Non-pigmented ciliary epithelial cell (primary cell): ENCODE measurements at regions not wholly inside any gene's neighbourhood (a gene's known extent, or its start where the extent isn't known, plus 50 kb on each side); places are given as distances from the start of the nearest gene placed in this dataset.

Experiments used
- DNase-seq: peaks from one replicate; pipeline ENCODE4 v3.0.0-alpha.2; 2010; ENCODE audit warnings: low read depth

DNA sequence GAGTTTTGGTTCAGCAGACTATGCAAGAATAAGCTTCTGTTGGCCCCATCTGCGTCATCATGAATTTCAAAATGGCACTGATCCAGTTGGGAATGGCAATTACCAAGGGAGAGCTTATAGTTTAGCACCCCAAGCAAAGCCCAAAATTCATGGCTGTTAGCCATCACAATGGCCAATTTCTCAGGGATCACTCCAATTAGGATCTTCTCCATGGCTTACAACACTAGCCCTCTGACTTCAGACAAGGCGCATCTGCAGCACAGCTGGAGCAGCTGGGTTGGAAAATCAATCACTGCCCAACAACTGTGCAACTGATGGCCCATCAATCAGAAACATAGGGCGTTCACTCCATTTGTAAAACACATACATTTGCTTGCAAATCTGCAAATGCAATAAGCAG lies 273.6 kb downstream of the SRBD1 start:
- DNase-seq = no peak

- DNase-seq = no peak
Measured at GRCh38 chr2:45334205-45334604, 276.9 kb downstream of the SRBD1 start.

DNA sequence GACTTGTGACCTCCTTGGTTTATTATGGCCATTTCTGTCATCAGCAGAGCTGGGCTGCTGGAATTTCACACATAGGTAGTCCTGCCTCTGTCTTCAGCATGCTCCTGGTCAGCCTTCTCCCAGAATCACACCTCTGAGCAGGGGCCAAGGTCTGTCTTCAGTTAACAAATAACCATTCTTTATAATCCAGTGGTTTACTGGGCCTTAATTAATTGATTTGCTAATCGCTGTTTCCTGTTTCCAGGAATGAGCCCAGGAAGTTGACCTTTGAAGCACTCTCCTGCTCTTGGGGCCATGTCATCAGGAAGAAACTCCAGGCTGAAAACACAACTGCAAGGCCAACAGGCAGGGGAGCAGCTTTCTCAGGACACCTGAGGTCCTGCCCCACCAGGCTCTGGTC lies 278.5 kb downstream of the SRBD1 start:
- DNase-seq = no peak

GRCh38 chr2:45332094-45332493 lies 279.0 kb downstream of the SRBD1 start:
- DNase-seq = no peak

DNA sequence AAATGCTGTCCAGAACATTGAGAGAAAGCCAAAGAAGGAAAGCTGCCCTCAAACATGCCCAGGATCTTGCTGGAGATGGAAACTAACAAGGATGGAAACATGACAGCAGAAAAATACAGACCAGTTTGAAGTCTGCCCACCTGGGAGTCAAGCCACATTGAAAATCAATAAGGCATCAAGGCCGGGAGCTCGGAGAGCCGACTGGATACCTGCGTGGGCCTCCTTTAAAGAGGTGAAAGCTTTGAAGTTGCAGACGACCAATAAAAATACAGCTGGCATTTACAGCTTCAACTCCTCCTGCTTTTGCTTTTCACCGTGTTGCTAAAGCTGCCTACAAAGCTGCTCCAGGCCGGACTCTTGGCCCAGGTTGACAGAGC lies 279.7 kb downstream of the SRBD1 start:
- DNase-seq = no peak

- no peak for DNase-seq
Measured at GRCh38 chr2:45330637-45331409, 280.2 kb downstream of the SRBD1 start.

DNA sequence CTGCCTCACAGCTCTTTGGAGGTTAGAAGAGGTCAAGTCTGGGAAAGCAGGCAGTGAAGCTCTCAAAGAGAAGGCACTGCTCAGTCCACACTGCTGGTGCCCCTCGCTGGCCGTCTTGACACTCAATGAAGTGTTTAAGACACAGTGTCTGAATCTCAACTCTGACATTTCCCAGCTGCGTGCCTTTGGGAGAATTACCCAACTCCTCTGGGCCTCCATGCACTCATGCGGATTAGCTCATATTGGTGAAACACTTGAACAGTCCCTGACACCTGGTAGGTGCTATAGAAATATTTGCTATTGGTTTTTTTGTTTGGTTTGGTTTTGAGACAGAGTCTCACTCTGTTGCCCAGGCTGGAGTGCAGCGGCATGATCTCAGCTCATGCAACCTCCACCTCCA lies 281.0 kb downstream of the SRBD1 start:
- DNase-seq = no peak

- DNase-seq = no peak
Measured at GRCh38 chr2:45329045-45329677, 281.9 kb downstream of the SRBD1 start.

DNA sequence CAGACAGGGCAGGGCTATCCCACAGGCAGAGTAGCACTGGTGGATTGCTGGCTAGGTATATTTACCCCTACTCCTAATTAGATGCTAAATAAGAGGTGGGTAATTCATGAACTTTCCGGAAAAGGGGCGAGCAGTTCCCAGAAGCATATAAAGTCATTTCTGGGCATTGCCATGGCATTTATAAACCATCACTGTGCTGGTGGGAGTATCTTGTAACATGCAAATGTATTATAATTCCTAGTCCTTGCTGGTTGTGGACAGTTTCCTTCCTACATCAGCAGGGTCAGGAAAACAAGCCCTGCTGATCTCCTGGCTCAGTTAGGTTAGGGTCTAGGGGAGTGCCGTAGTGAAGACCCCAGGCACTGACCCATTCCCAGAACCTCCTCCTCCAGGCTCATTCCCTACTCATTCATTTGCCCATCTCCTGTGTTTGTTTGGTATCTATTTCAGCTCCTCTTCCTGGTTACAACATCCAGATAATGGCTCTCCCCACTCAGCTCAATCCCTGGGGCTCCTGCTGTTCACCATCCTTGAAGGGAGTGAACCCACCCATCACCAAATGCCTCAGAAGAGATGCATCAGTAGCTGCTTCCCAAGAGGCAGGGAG lies 282.7 kb downstream of the SRBD1 start:
- no peak for DNase-seq

- no peak for DNase-seq
Measured at GRCh38 chr2:45323344-45323743, 287.7 kb downstream of the SRBD1 start.

- no peak for DNase-seq
Measured at GRCh38 chr2:45320956-45321355, 290.1 kb downstream of the SRBD1 start.

DNA sequence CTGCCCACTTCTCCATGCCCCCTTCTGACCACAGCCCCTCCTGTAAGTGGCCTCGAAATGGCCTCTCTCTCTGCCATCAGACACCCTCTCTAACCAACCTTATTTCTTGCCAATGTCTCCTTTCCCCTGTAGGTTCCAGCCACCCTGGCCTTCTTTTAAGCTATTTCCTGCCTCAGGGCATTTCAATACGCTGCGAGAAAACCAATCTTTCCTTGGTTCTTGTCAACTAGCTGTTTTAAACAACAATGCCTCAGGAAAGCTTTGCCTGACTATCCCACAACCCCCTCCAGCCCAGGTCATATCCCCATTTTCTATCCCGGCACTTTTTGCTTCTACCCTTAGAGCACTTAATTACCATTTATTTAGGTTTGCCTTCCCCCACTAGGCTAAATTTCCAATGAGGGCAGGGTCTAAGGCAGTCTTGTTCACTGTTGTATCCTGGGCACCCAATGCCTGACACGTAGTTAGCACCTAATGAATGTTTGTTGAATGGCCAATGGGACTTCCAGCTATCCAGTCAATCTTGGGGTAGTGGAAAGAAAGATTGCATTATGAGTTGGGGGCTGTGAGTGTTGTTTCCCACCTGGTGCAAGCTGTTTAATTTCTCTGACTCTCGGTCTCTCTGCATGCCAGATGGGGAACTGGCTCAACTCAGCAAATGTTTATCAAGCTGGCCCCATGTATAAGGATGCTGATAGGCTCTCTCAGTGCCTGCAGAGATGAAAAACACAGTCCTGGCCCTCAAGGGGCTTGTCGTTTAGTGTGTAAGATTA lies 291.2 kb downstream of the SRBD1 start:
- DNase-seq = no peak

DNA sequence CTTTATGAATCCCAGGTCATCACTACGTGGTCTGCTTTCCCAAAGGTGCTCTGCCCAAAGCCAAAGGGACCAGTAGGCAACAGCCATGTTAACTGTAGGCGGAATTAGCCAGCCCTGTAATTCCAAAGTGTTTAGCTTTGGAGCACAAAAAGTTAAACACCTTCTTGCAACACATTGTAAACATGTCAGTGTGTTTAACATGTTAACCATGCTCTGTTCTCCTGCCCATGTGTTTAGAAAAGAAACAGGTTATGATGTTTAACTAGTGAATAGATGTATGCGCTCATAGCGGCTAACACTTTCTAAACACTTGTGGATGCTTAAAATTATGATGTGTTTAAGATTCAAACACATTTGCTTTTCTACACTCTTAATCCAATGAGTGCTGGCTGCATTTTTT lies 292.4 kb downstream of the SRBD1 start:
- DNase-seq = no peak

- DNase-seq = no peak
Measured at GRCh38 chr2:45316576-45317338, 294.3 kb downstream of the SRBD1 start.

- peak; percentile 64 for DNase-seq
Measured at GRCh38 chr2:45315861-45316260, 295.2 kb downstream of the SRBD1 start.

- no peak for DNase-seq
Measured at GRCh38 chr2:45312275-45312674, 298.8 kb downstream of the SRBD1 start.

DNA sequence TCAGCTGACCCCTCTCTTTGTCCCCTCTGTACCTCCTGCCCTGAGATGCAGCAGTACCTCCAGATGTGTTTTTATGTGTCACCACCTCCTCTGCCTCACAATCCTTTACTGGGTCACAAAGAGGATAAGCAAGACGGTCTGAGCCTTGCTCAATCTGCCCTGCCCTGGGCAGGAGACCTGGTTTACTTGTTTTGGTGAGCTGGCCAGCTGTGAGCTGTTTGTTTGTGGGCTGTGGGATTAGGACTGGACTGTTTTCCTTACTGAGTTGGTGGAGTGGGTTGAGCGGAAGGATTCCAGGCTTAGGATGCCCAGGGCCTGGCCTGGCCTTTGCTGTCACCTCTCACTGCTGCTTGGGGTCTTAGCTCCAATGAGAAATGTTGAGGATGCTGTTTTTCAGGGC lies 299.5 kb downstream of the SRBD1 start:
- no peak for DNase-seq

GRCh38 chr2:45307147-45307546 lies 297.9 kb upstream of the SIX2 start:
- DNase-seq = no peak

DNA sequence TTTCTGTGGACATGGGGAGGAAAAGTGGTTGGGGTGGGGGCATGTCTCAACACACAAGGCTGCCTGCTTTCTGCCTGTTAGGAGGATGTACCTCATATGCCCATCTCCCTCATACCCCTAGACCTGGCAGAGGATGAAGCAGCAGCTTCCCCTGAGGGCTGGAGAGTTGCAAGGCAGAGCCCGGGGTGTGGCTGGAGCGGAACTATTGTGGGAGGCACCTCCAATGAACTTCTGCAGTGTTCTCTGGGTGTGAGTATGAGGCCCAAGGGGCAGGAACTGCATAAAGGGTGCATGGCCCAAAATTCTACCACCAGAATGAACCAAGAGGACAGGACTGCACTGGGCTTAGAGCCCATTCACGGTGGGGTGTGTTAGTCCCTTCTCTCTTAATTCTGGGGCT lies 296.3 kb upstream of the SIX2 start:
- no peak for DNase-seq

- DNase-seq = no peak
Measured at GRCh38 chr2:45303417-45304202, 294.4 kb upstream of the SIX2 start.
